ENCODE measurements at regions not wholly inside any gene's neighbourhood (a gene's known extent, or its start where the extent isn't known, plus 50 kb on each side); places are given as distances from the start of the nearest gene placed in this dataset.

GRCh38 chr18:75553021-75553420, 125.5 kb upstream of the SMIM21 start:
- no peak for DNase-seq (ENCODE audit: low read depth in 1 of 2, low spot score in 1 of 2)

GRCh38 chr18:75551071-75551470, 123.6 kb upstream of the SMIM21 start:
- no peak for DNase-seq (ENCODE audit: low read depth in 1 of 2, low spot score in 1 of 2)

DNA sequence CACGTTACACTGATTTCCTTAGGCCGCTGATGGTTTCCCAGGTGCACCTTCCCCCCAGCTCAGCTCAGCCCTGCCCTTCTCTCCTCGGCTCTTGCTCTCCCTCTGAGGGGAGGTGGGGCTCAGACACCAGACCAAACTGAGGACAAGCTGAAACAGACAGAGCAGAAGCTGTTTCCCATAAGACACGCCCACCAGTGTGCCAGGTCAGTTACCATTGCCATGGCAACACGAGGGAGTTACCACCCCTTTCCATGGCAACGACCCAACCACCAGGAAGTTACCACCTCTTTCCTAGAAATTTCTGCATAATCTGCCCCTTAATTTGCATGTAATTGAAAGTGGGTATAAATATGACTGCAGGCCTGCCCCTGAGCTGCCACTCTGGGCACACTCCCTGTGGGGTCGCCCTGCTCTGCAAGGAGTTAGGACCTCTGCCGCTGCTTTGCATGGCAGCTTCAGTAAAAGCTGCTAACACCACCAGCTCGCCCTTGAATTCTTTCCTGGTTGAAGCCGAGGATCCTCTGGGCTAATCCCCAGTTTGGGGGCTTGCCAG, 120.9 kb upstream of the SMIM21 start:
- no peak for DNase-seq (ENCODE audit: low read depth in 1 of 2, low spot score in 1 of 2)

DNA sequence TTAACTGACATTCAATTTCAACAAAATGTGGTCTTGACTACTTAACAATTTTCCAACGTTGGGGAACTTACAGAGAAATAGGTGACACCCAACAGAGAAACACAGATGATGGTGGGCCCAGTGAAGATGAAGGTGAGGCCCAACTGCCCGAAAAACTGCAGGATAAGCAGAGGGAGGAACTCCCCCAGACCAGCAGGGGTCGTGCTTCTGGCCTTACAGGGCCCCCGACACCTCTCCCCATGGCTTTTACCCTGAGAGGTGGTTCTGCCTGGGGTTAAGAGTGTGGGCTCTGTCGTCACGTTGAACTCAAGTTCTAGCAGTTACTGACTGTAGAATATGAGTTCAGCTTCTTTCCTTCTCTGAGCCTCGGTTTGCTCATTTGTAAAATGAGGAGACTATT, 119.5 kb upstream of the SMIM21 start:
- DNase-seq (ENCODE audit: low read depth in 1 of 2, low spot score in 1 of 2): no peak

DNA sequence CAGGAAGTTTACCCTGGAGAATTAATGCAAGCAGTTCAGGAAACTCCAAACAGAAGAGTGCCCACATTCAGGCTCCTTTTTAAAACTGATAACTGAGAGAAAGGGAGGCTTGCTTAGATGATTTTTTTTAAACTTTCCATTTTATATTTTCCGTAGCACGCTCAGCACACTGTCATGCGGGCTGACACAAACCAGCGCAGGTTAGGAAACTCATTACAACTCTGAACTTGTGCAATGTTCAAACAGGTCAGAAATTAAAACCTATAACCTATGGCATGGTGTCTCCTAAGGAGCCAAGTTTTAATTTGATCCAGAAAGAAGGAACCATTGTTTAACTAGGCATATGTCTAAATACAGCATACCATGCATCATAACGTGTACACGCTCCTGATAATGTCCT, 117.7 kb upstream of the SMIM21 start:
- no peak for DNase-seq (ENCODE audit: low read depth in 1 of 2, low spot score in 1 of 2)

DNA sequence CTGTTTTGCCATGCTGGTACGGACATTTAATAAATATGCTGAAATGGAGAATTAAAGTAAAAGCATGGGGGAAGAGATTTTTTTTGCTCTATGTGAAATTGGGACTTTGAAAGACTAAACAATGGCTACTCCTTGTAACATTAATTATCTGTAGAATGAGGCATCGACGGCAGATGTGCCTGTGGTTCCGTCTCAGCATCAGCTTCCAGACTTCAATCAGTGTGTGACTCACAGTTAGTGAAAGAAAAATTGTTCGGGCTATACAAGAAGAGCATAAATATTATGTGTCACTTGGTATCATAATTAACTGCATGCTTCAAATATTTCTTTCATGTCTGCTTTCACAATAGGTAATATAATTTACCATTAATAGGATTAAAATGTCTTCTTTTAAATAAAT, 117.0 kb upstream of the SMIM21 start:
- no peak for DNase-seq (ENCODE audit: low read depth in 1 of 2, low spot score in 1 of 2)

- DNase-seq (ENCODE audit: low read depth in 1 of 2, low spot score in 1 of 2): no peak
Observed at GRCh38 chr18:75544051-75544481, 116.6 kb upstream of the SMIM21 start.

- DNase-seq (ENCODE audit: low read depth in 1 of 2, low spot score in 1 of 2): no peak
Observed at GRCh38 chr18:75538727-75539126, 111.2 kb upstream of the SMIM21 start.

GRCh38 chr18:75533950-75534349, 106.4 kb upstream of the SMIM21 start:
- no peak for DNase-seq (ENCODE audit: low read depth in 1 of 2, low spot score in 1 of 2)

- no peak for DNase-seq (ENCODE audit: low read depth in 1 of 2, low spot score in 1 of 2)
Observed at GRCh38 chr18:75533209-75533608, 105.7 kb upstream of the SMIM21 start.

GRCh38 chr18:75531851-75532459, 104.5 kb upstream of the SMIM21 start:
- no peak for DNase-seq (ENCODE audit: low read depth in 1 of 2, low spot score in 1 of 2)

GRCh38 chr18:75531212-75531850, 103.8 kb upstream of the SMIM21 start:
- no peak for DNase-seq (ENCODE audit: low read depth in 1 of 2, low spot score in 1 of 2)

DNA sequence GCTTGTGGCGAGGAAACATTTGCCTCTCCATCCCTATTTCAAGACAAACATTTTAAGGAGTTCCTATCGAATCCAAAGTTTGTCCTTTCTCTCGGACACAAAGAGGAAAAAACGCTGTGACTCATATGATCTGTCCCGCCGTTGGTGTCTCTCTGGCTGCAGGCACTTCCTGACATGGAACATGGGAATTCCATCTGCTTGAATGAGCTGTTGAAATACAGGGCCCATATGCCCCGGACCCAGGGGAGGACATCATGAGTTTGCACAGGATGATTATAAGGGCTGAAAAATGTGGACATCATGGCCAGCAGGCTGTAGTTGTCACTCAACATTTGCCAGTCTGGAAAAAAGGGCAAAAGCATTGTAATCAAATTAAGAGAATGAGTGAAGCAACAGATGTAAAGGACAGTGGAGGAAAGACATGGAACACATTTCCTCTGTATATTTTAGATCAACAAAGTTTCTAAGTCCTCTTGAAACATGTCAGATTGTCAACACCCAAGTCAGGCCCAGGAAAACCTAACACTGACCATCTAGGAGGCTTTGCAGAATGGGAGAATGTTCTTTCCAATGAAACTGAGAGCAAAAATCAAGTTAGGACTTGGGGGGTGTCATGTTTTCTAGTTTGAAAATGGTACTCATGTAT, 103.2 kb upstream of the SMIM21 start:
- DNase-seq (ENCODE audit: low read depth in 1 of 2, low spot score in 1 of 2): no peak

GRCh38 chr18:75530118-75530517, 102.6 kb upstream of the SMIM21 start:
- DNase-seq (ENCODE audit: low read depth in 1 of 2, low spot score in 1 of 2): no peak

DNA sequence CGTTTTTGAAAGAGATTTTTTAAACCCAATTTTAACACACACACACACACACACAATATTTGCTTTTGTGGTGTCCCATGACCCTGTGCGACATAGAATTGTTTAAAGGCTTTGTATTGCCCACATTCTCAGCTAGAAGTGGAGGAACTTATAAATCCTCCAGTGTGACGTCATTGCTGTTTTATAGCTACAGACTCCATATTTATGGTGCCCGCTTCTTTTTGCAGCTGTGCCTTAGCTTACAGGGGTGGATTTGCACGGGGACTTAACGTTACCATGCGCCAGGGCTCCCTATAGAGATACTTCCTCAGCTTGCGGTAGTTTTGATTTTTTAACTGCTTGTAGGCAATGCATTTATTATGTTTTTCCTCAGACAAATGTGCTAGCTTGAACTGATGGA, 101.9 kb upstream of the SMIM21 start:
- no peak for DNase-seq (ENCODE audit: low read depth in 1 of 2, low spot score in 1 of 2)

DNA sequence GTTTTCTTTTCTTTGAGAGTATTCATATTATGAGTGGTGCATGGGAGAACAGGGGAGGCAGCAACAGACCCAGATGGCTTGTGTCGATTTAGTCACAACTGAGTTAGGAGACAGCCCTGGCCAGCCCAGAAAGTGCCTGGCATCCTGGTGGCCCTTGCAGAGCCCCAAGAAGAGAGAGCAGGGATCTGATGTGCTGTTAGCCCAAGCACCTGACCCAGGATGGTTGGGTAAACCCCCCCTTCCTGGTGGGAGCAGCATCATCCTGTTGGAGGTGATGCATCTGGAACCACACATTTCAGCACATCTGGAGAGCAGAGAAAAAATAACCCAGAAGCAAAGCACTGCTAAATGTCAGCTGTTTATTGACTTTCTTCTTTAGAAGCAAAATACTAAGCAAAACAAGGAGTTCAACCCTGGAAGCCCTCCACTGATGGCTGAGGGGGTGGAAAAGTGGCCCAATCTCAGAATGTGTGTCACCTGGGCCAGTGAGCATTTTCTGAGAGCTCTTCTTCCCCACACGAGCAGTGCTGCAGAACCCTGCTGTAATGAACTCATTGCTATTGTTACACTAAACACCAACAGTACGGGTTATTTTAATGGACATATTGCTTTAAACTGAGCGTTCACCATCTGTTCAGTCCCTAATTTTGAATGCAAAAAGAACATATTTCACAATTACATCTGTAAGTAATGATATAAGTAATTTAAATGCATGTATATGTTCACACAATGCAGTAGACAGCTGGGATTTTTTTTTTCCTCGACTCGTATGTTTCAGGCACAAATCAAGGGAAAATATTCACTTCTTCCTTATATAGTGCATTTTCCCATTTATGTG, 100.6 kb upstream of the SMIM21 start:
- no peak for DNase-seq (ENCODE audit: low read depth in 1 of 2, low spot score in 1 of 2)

- no peak for DNase-seq (ENCODE audit: low read depth in 1 of 2, low spot score in 1 of 2)
Observed at GRCh38 chr18:75526038-75526437, 98.5 kb upstream of the SMIM21 start.

DNA sequence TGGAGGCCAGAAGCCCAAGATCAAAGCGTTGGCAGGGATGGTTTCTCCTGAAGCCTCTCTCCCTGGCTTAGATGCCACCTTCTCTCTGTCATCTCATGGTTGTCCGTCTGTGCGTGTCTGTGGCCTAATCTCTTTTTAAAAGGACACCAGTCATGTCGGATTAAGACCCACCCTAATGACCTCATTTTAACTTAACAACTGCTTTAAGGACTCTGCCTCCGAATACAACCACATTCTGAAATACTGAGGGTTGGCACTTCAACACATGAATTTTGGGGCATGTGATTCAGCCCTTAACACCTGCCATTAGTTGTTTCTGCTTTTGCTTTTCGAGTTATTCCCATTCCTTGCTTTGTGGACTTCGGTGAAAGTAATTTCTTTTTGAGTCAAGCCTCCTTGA, 97.8 kb upstream of the SMIM21 start:
- no peak for DNase-seq (ENCODE audit: low read depth in 1 of 2, low spot score in 1 of 2)

DNA sequence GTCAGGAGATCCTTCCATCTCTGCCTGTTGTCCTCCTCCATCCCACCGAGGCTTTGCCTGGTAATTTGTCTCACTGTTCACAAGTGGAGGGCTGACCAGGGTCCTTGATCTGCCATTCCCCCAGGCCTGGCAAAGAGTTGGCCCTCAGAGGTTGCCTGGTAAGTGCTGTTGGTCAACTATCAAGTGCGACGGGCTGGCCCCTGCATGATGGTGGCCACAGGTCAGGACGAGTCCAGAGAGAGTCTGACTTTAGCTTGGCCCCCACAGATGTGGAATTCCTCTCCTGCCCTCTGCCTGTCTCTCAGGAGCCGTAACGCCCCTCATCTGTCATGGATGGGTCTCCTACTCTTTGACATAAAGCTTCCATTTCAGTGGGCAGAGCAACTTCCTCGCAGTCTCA, 97.3 kb upstream of the SMIM21 start:
- DNase-seq (ENCODE audit: low read depth in 1 of 2, low spot score in 1 of 2): no peak

DNA sequence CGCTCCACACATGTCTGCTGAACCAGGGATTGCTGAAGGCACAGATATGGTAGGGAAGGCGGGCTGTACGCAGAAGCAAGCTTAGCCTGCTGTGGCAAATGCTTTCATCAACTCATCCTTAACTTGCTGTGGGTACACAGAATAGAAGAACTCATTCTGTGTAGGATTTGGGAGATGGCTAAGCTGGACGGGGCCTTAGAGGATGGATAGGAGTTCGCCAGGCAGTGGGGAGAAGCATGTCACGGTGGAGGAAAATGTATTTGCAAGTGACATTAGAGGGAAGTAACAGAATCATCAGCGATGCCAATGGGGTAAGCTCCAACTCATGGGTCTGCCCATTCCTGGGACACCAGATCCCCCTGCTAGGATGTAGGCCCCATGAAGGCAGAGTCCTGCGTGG, 96.7 kb upstream of the SMIM21 start:
- no peak for DNase-seq (ENCODE audit: low read depth in 1 of 2, low spot score in 1 of 2)

DNA sequence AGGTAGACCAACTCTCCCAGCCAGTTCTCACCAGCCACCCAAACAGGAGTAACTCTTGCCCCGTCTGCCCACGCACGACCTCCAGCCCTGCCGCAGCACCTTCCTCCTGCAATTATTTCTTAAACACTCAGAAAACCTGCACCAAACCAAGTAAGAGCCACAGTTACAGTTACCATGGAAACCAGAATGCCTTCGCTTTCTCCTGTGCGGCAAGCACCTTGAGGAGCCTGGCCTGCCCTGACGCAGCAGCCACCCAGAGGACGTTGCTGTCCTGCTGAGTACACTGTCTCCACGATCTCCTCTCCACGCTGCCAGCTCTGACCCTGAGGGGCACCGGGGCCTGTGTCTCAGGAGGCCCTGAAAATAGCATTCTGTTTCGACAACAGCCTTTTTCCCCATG, 94.3 kb upstream of the SMIM21 start:
- no peak for DNase-seq (ENCODE audit: low read depth in 1 of 2, low spot score in 1 of 2)

DNA sequence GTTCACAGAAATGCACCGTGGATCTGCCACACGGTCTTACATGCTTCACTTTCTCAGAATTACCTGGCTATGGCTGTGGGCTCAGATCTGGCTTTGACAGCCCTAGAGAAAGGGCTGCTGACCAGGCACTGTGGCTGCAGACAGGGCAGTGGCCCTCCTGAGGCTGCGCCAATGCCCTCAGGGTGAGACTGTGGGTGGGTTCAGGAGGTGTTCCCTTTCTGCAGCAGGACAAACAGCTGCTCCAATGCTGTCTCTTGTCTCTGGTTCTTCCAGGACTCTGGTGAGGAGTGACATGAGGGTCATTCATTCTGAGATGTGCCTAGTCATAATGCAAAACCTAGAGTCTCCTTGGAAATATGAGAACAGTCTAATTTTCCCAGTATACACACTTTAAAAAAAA, 90.5 kb upstream of the SMIM21 start:
- DNase-seq (ENCODE audit: low read depth in 1 of 2, low spot score in 1 of 2): no peak
